ENCODE measurements at regions not wholly inside any gene's neighbourhood (a gene's known extent, or its start where the extent isn't known, plus 50 kb on each side); places are given as distances from the start of the nearest gene placed in this dataset.

GRCh38 chr7:94135180-94135579 is 131.0 kb upstream of the BET1 start:
- Histone ChIP-seq H3K36me3 (no peaks in the 10 kb centered on the region), H3K27me3 (no peaks in the 10 kb centered on the region), H3K4me3 (no peak overlapping the region), H3K27ac (no peak overlapping the region), H3K9me3 (no peaks in the 10 kb centered on the region), H3K4me1 (no peaks in the 10 kb centered on the region)
- intact Hi-C loops (cut with DNase I; ENCODE audit: low total_unique reads) = no loop called here
- TF ChIP-seq, protein P1, sequence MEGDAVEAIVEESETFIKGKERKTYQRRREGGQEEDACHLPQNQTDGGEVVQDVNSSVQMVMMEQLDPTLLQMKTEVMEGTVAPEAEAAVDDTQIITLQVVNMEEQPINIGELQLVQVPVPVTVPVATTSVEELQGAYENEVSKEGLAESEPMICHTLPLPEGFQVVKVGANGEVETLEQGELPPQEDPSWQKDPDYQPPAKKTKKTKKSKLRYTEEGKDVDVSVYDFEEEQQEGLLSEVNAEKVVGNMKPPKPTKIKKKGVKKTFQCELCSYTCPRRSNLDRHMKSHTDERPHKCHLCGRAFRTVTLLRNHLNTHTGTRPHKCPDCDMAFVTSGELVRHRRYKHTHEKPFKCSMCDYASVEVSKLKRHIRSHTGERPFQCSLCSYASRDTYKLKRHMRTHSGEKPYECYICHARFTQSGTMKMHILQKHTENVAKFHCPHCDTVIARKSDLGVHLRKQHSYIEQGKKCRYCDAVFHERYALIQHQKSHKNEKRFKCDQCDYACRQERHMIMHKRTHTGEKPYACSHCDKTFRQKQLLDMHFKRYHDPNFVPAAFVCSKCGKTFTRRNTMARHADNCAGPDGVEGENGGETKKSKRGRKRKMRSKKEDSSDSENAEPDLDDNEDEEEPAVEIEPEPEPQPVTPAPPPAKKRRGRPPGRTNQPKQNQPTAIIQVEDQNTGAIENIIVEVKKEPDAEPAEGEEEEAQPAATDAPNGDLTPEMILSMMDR (IDR thresholded peaks at IDR 0.05) = no peak
- DNase-seq = no peak

- DNase-seq = no peak
- Histone ChIP-seq H3K4me1 (no peaks in the 10 kb centered on the region), H3K4me3 (no peak overlapping the region), H3K36me3 (no peaks in the 10 kb centered on the region), H3K27me3 (no peaks in the 10 kb centered on the region), H3K27ac (no peak overlapping the region), H3K9me3 (no peaks in the 10 kb centered on the region)
- TF ChIP-seq, protein P1 (IDR thresholded peaks at IDR 0.05) = no peak
- intact Hi-C loops (cut with DNase I; ENCODE audit: low total_unique reads) = no loop called here
These were observed 138.1 kb upstream of the BET1 start for GRCh38 chr7:94142281-94142680.

GRCh38 chr7:94145602-94146001 is 141.4 kb upstream of the BET1 start:
- H3K4me1 ChIP-seq = no peaks in the 10 kb centered on the region
- intact Hi-C loops (cut with DNase I; ENCODE audit: low total_unique reads) = no loop called here
- no peak overlapping the region for H3K27ac ChIP-seq
- H3K27me3 ChIP-seq = no peaks in the 10 kb centered on the region
- no peak for DNase-seq
- H3K9me3 ChIP-seq = no peaks in the 10 kb centered on the region
- TF ChIP-seq, protein P1 (IDR thresholded peaks at IDR 0.05) = no peak
- H3K4me3 ChIP-seq = no peak overlapping the region
- no peaks in the 10 kb centered on the region for H3K36me3 ChIP-seq

DNA sequence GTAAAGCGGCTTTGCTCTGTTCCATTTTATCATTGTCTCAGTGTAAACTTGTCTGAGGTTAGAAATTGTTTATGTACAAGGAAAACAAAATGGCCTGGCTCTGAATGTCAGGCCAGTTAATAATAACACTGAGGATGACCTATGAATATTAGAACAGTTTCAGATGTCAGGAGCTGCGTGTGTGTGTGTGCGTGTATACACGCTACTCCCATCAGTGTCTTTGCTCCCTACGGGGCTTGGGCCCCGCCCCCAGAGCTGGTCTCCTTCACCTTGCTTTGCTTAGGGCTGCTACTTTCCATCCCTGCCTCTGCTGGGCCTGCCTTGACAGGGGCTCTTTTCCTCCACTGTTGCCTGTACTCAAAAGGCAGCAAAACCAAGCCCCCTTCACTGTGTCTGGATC is 142.3 kb upstream of the BET1 start:
- Histone ChIP-seq H3K4me1 (no peaks in the 10 kb centered on the region), H3K4me3 (no peak overlapping the region), H3K36me3 (no peaks in the 10 kb centered on the region), H3K27me3 (no peaks in the 10 kb centered on the region), H3K27ac (no peak overlapping the region), H3K9me3 (no peaks in the 10 kb centered on the region)
- intact Hi-C loops (cut with DNase I; ENCODE audit: low total_unique reads) = no loop called here
- TF ChIP-seq, protein P1 (IDR thresholded peaks at IDR 0.05) = no peak
- DNase-seq = no peak

- Histone ChIP-seq H3K4me3 (no peak overlapping the region), H3K4me1 (no peaks in the 10 kb centered on the region), H3K9me3 (no peaks in the 10 kb centered on the region), H3K27me3 (no peaks in the 10 kb centered on the region), H3K36me3 (no peaks in the 10 kb centered on the region), H3K27ac (no peak overlapping the region)
- no peak for DNase-seq
- TF ChIP-seq, protein P1 (IDR thresholded peaks at IDR 0.05) = no peak
- intact Hi-C loops (cut with DNase I; ENCODE audit: low total_unique reads) = no loop called here
These were observed 145.8 kb upstream of the BET1 start for GRCh38 chr7:94149789-94150545.

All from tibial artery (tissue), 4 donors.